ENCODE measurements at regions not wholly inside any gene's neighbourhood (a gene's known extent, or its start where the extent isn't known, plus 50 kb on each side); places are given as distances from the start of the nearest gene placed in this dataset.

DNA sequence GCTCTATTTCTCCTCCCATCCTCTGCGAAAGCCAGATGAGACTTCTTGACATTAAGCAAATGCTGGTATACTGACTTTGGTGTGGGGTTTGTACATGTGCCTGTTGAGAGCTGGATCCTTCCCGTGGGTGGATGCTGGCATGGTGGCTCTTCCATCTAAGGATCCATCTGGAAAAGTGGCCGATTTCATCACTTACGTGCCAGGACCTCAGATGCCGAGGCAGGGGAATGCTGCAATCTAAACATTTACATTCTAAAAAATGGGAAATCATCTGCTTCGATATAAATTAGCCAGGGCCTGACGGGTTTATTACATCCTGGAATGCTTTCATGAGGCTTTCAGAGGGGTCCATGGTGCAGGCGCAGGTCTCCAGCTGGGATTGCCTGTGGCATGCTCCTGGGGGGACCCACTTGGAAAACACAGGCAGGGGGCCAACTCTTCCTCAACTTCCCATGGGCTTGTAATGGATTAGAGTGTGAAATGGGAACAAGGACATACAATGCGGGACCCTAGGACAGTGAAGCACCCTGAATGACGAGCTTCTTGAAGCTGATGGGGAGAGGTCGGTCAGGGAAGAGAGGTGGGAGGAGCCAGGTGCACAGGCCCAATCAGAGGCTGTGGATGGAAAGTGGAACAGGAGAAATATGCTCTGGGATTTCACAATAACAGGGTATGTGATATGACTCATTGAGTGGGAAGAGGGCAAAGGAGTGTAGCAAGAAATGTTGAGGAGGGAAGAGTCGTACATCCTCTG, 105.5 kb upstream of the PITX1 start:
- no peak for DNase-seq (ENCODE audit: low spot score in 2 of 2)
- H3K27ac ChIP-seq = no peak overlapping the region

DNA sequence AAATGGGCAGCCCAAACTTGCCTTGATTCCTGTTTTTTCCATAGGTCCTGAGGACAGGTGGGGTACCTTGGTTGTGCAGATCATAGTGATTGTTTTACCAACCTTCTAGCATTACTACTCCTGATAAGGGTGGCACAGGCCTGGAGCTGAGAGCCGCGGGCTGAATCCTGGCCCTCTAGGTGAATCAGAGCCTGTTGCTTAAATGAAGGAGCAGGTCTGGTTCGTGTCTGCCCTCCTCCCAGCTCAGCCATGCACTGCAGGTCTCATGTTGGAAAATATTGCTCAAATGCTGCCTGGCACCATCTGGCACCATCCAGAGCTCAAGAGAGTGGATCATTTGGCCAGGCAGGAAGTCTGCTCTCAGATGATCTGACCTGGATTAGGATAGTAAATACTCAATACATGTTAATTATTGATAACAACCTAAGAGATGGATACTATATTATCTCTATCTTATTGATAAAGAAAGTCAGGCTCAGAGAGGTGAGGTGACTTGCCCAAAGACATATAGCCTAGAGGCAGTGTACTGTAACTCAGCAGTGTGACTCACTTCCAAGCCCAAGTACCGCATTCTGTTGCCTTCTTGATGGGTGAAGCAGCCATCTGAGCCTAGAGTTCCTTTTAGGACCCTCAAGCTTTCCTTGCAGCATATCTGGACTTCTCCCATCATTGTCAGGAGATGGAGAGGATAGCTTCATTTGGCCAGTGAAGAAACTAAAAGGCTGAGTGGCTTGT, 104.3 kb upstream of the PITX1 start:
- no peaks in the 10 kb centered on the region for H3K4me1 ChIP-seq
- H3K27me3 ChIP-seq = no peaks in the 10 kb centered on the region
- whole genome bisulfite sequencing, 2 donors = 88 to 90% methylated on average over 4 of the region's 4 CpGs
- TF ChIP-seq POLR2A (IDR thresholded peaks at IDR 0.05) (no peak), EP300 (IDR thresholded peaks at IDR 0.05) (no peak)
- TF ChIP-seq, protein P1, sequence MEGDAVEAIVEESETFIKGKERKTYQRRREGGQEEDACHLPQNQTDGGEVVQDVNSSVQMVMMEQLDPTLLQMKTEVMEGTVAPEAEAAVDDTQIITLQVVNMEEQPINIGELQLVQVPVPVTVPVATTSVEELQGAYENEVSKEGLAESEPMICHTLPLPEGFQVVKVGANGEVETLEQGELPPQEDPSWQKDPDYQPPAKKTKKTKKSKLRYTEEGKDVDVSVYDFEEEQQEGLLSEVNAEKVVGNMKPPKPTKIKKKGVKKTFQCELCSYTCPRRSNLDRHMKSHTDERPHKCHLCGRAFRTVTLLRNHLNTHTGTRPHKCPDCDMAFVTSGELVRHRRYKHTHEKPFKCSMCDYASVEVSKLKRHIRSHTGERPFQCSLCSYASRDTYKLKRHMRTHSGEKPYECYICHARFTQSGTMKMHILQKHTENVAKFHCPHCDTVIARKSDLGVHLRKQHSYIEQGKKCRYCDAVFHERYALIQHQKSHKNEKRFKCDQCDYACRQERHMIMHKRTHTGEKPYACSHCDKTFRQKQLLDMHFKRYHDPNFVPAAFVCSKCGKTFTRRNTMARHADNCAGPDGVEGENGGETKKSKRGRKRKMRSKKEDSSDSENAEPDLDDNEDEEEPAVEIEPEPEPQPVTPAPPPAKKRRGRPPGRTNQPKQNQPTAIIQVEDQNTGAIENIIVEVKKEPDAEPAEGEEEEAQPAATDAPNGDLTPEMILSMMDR (IDR thresholded peaks at IDR 0.05) = no peak
- H3K9me3 ChIP-seq = no peaks in the 10 kb centered on the region
- no peak for DNase-seq (ENCODE audit: low spot score in 2 of 2)
- H3K4me3 ChIP-seq = no peak overlapping the region
- H3K27ac ChIP-seq = no peak overlapping the region
- no peaks in the 10 kb centered on the region for H3K36me3 ChIP-seq

More for the DNA sequence above, 105.5 kb upstream of the PITX1 start:
- H3K4me1 ChIP-seq = no peaks in the 10 kb centered on the region
- no peaks in the 10 kb centered on the region for H3K36me3 ChIP-seq
- no peak for TF ChIP-seq POLR2A (IDR thresholded peaks at IDR 0.05)
- TF ChIP-seq, protein P1 (IDR thresholded peaks at IDR 0.05) = no peak
- no peak for TF ChIP-seq EP300 (IDR thresholded peaks at IDR 0.05)
- no peaks in the 10 kb centered on the region for H3K9me3 ChIP-seq
- 61 to 62% methylated on average over 12 of the region's 12 CpGs for WGBS, 2 donors
- no peak overlapping the region for H3K4me3 ChIP-seq
- H3K27me3 ChIP-seq = no peaks in the 10 kb centered on the region

DNA sequence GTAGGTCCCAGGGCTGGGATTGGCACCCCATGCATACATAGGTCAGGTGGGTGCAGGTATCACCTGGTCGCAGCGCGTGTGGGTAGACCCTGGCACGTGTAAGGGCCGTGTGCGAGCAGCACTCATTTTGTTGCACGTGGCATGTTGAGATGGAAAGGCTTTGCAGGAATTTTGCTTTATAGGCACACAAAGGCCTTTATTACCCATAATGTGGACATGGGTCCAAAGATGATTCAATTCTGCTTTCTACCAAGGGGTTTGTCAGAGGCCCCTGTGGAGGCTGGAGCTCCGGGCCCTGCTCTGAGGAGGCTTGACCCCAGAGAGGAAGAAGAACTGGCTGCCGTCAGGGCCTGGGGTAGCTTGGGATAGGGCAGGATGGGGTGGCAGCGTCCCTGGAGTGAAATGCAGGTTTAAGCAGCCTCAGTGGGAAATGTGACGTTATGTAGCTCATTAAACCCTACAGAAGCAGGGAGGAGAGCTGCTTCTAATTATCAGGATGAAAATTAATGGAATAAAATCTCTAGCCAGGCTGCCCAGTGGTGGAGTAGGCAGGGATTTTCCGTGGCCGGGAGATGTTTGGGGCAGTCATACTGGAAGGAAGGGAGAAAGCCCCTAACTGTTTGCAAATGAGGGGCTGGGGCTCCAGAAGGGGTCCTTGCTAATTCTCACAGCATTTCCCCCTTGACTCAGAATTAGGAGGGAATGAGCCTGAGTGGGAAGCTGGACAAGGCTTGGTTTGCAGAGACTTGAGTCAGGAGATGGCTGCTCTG, 103.3 kb upstream of the PITX1 start:
- no peaks in the 10 kb centered on the region for H3K4me1 ChIP-seq
- TF ChIP-seq, protein P1 (IDR thresholded peaks at IDR 0.05) = no peak
- no peak for TF ChIP-seq POLR2A (IDR thresholded peaks at IDR 0.05)
- no peak for TF ChIP-seq EP300 (IDR thresholded peaks at IDR 0.05)
- no peak for DNase-seq (ENCODE audit: low spot score in 2 of 2)
- no peak overlapping the region for H3K4me3 ChIP-seq
- 83% methylated on average over 13 of the region's 13 CpGs for WGBS, 2 donors
- no peaks in the 10 kb centered on the region for H3K36me3 ChIP-seq
- no peaks in the 10 kb centered on the region for H3K27me3 ChIP-seq
- no peaks in the 10 kb centered on the region for H3K9me3 ChIP-seq
- no peak overlapping the region for H3K27ac ChIP-seq

DNA sequence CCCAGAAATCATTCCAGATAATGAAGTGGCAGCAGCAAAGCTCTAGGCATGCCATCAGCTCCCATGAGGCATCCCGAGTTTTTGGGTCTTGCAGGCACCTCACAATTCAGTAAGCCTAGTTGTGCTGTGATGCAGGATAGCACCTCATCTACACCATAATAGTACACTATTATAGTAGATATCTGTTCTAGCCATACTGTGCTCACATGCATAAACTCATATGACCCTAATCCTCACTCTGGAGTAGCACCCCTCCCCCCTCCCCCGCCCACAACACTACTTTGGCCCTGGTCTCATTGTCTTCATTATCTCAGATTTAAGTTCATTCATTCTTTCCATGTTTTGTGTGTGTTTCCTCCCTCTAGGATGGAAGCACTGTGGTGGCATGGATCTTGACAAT, 102.5 kb upstream of the PITX1 start:
- Histone ChIP-seq H3K4me3 (no peak overlapping the region), H3K36me3 (no peaks in the 10 kb centered on the region), H3K4me1 (no peaks in the 10 kb centered on the region), H3K27ac (no peak overlapping the region), H3K9me3 (no peaks in the 10 kb centered on the region), H3K27me3 (no peaks in the 10 kb centered on the region)
- 73 to 81% methylated on average over 2 of the region's 2 CpGs for WGBS, 2 donors
- no peak for DNase-seq (ENCODE audit: low spot score in 2 of 2)
- TF ChIP-seq EP300 (IDR thresholded peaks at IDR 0.05) (no peak), POLR2A (IDR thresholded peaks at IDR 0.05) (no peak)
- TF ChIP-seq, protein P1 (IDR thresholded peaks at IDR 0.05) = no peak
